Trophoblast cell (in vitro differentiated cells and primary cell): ENCODE measurements at regions not wholly inside any gene's neighbourhood (a gene's known extent, or its start where the extent isn't known, plus 50 kb on each side); places are given as distances from the start of the nearest gene placed in this dataset.
A peak's percentile ranks its signal among the peaks of the same experiment; 100 is the strongest.

Source experiments
- DNase-seq, 2 donors: peaks; one replicate each; pipeline ENCODE4 v3.0.0-alpha.2; 2016
- H2AFZ ChIP-seq: 2 replicates; pipeline ENCODE4 v1.6.1; 2013; ENCODE audit warnings: low read length, moderate library complexity, mild to moderate bottlenecking; ENCODE audit not compliant: insufficient read depth, poor library complexity
- H2AK5ac ChIP-seq: 2 replicates; pipeline ENCODE4 v1.6.1; 2013; ENCODE audit warnings: mild to moderate bottlenecking, low read length
- H2BK120ac ChIP-seq: 2 replicates; pipeline ENCODE4 v1.6.1; 2013; ENCODE audit warnings: low read length, mild to moderate bottlenecking, moderate library complexity; ENCODE audit not compliant: insufficient read depth, poor library complexity
- H2BK12ac ChIP-seq: 2 replicates; pipeline ENCODE4 v1.6.1; 2013; ENCODE audit warnings: mild to moderate bottlenecking, low read length, moderate library complexity
- H2BK5ac ChIP-seq: 2 replicates; pipeline ENCODE4 v1.6.1; 2013; ENCODE audit warnings: low read length, low read depth, moderate library complexity, mild to moderate bottlenecking; ENCODE audit not compliant: poor library complexity
- H3K14ac ChIP-seq: 2 replicates; pipeline ENCODE4 v1.6.1; 2013; ENCODE audit warnings: mild to moderate bottlenecking, low read length
- H3K18ac ChIP-seq: 2 replicates; pipeline ENCODE4 v1.6.1; 2013; ENCODE audit warnings: mild to moderate bottlenecking, low read length
- H3K23ac ChIP-seq: 2 replicates; pipeline ENCODE4 v1.6.1; 2013; ENCODE audit warnings: low read length
- H3K27ac ChIP-seq: 2 replicates; pipeline ENCODE4 v1.5.1; 2013; ENCODE audit warnings: low read depth, mild to moderate bottlenecking, inconsistent platforms, low read length, moderate library complexity
- H3K27me3 ChIP-seq: 2 replicates; pipeline ENCODE4 v1.6.1; 2013; ENCODE audit warnings: inconsistent platforms, mild to moderate bottlenecking, low read length, moderate library complexity; ENCODE audit not compliant: insufficient read depth
- H3K36me3 ChIP-seq, 2 experiments: 1 replicate in 1 of 2; 2 replicates in 1 of 2; pipeline ENCODE4 v1.6.1; 2013; ENCODE audit warnings: low read length in 2 of 2, mild to moderate bottlenecking in 2 of 2, moderate library complexity in 1 of 2; ENCODE audit not compliant: insufficient read depth in 2 of 2, control insufficient read depth in 1 of 2
- H3K4ac ChIP-seq: 2 replicates; pipeline ENCODE4 v1.6.1; 2013; ENCODE audit warnings: low read depth, mild to moderate bottlenecking, low read length, moderate library complexity
- H3K4me1 ChIP-seq, 2 experiments: 1 replicate in 1 of 2; 2 replicates in 1 of 2; pipeline ENCODE4 v1.6.1; 2013; ENCODE audit warnings: low read length in 2 of 2, mild to moderate bottlenecking in 2 of 2, moderate library complexity in 1 of 2; ENCODE audit not compliant: insufficient read depth in 2 of 2, control insufficient read depth in 1 of 2
- H3K4me2 ChIP-seq: 2 replicates; pipeline ENCODE4 v1.6.1; 2013; ENCODE audit warnings: inconsistent platforms, mild to moderate bottlenecking, low read length, moderate library complexity
- H3K4me3 ChIP-seq: 2 replicates; pipeline ENCODE4 v1.5.1; 2013; ENCODE audit warnings: mild to moderate bottlenecking, low read depth, low read length, inconsistent platforms
- H3K79me1 ChIP-seq: one replicate; pipeline ENCODE4 v1.6.1; 2013; ENCODE audit warnings: low read length
- H3K79me2 ChIP-seq: 2 replicates; pipeline ENCODE4 v1.6.1; 2013; ENCODE audit warnings: low read length, mild to moderate bottlenecking; ENCODE audit not compliant: control insufficient read depth, insufficient read depth, poor library complexity
- H3K9ac ChIP-seq: 2 replicates; pipeline ENCODE4 v1.6.1; 2013; ENCODE audit warnings: mild to moderate bottlenecking, low read length
- H3K9me3 ChIP-seq: 2 replicates; pipeline ENCODE4 v1.6.1; 2013; ENCODE audit warnings: low read depth, mild to moderate bottlenecking, control low read depth, inconsistent platforms, low read length; ENCODE audit not compliant: insufficient read depth
- H4K12ac ChIP-seq: 2 replicates; pipeline ENCODE4 v1.6.1; 2013; ENCODE audit warnings: low read depth, mild to moderate bottlenecking, low read length, moderate library complexity
- H4K8ac ChIP-seq: 2 replicates; pipeline ENCODE4 v1.6.1; 2013; ENCODE audit warnings: low read depth, mild to moderate bottlenecking, low read length, moderate library complexity
- H4K91ac ChIP-seq: one replicate; pipeline ENCODE4 v1.6.1; 2013; ENCODE audit warnings: low read depth, mild to moderate bottlenecking, low read length, moderate library complexity
- WGBS: extraction: QIAGEN DNeasy Blood & Tissue Kit; methylation state at CpG from one replicate; pipeline ENCODE4 v1.1.7; 2013; ENCODE audit warnings: missing lambda C conversion rate; ENCODE audit not compliant: insufficient read length, insufficient coverage; ENCODE audit errors: extremely low coverage; 5-methylcytosine and 5-hydroxymethylcytosine counted together

DNA sequence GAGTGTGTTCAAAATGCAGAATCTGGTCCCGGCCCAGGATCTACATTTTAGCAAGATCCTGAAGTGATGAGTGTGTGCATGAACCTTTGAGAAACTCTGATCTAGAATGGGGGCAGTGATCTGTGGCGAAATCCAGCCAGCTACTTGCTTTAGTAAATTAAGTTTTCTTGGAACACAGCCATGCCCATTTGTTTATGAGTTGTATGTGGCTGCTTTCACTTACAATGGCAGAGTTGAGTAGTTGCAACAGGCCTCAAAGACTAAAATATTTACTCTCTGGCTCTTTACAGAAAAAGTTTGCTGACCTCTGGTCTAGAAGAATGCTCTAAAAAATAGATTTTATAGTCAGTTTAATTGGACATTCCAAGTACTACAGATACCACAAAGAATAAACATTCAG is 588.3 kb downstream of the BNC2 start:
- Histone ChIP-seq H3K9ac (no peak overlapping the region), H3K23ac (no peak overlapping the region), H2BK5ac (peak overlapping the region; percentile 11), H2AFZ (no peak overlapping the region), H3K18ac (peak overlapping the region; percentile 50), H3K27me3 (no peaks in the 10 kb centered on the region), H3K36me3 (no peaks in the 10 kb centered on the region), H3K27ac (no peak overlapping the region), H3K79me2 (no peaks in the 10 kb centered on the region), H2BK12ac (peak overlapping the region; percentile 79), H4K12ac (no peak overlapping the region), H2AK5ac (no peak overlapping the region), H3K9me3 (peaks cover 2% of the 10 kb centered on the region), H2BK120ac (peak overlapping the region; percentile 75), H4K91ac (peak overlapping the region; percentile 54), H3K4me1 (peaks cover 7 to 9% of the 10 kb centered on the region in 2 experiments), H3K4ac (no peak overlapping the region), H3K4me2 (no peak overlapping the region), H3K4me3 (no peak overlapping the region), H3K79me1 (peaks cover 3% of the 10 kb centered on the region), H3K14ac (peak overlapping the region; percentile 20), H4K8ac (no peak overlapping the region)
- WGBS: no CpG with 5 or more reads among the region's 2 CpGs
- no peak for DNase-seq

DNA sequence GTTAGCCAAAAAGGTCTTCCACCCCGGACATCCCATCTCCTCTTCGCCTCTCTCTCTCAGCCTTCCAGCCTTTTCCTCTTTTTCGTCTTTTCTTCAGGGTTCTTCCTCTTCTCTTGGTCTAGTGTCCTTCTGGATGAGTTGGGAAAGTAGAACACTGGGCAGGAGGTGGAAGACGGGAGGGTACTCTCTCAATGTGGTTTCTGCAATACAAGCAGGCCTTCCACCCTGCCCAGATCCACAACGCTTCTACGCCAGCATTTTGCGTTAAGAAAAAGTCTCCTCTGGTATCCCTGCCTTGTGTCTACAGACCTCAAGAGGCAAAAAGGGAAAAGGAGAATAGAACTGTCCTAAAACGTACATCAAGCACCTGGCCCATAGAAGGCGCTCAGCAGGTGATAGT is 587.8 kb downstream of the BNC2 start:
- DNase-seq: no peak
- no peak overlapping the region for H3K14ac ChIP-seq
- no peak overlapping the region for H3K18ac ChIP-seq
- no peak overlapping the region for H2BK120ac ChIP-seq
- no peak overlapping the region for H2AFZ ChIP-seq
- H2BK12ac ChIP-seq: no peak overlapping the region
- no peaks in the 10 kb centered on the region for H3K79me2 ChIP-seq
- no peak overlapping the region for H3K9ac ChIP-seq
- H2BK5ac ChIP-seq: no peak overlapping the region
- H3K4me2 ChIP-seq: no peak overlapping the region
- no peak overlapping the region for H2AK5ac ChIP-seq
- no peak overlapping the region for H4K8ac ChIP-seq
- H3K4me1 ChIP-seq: peaks cover 7 to 9% of the 10 kb centered on the region in 2 experiments
- no peak overlapping the region for H3K4me3 ChIP-seq
- H3K79me1 ChIP-seq: peaks cover 3% of the 10 kb centered on the region
- H4K12ac ChIP-seq: no peak overlapping the region
- H3K36me3 ChIP-seq: no peaks in the 10 kb centered on the region
- no peaks in the 10 kb centered on the region for H3K27me3 ChIP-seq
- peaks cover 2% of the 10 kb centered on the region for H3K9me3 ChIP-seq
- no peak overlapping the region for H3K23ac ChIP-seq
- H3K27ac ChIP-seq: no peak overlapping the region
- WGBS: no CpG with 5 or more reads among the region's 9 CpGs
- H3K4ac ChIP-seq: no peak overlapping the region
- H4K91ac ChIP-seq: no peak overlapping the region

GRCh38 chr9:16286160-16286559 is 584.3 kb downstream of the BNC2 start:
- Histone ChIP-seq H3K4me1 (peaks cover 7 to 9% of the 10 kb centered on the region in 2 experiments), H3K79me1 (peaks cover 3% of the 10 kb centered on the region), H3K79me2 (no peaks in the 10 kb centered on the region), H2AK5ac (no peak overlapping the region), H3K18ac (no peak overlapping the region), H3K4ac (no peak overlapping the region), H3K36me3 (no peaks in the 10 kb centered on the region), H3K27ac (no peak overlapping the region), H4K91ac (no peak overlapping the region), H2AFZ (no peak overlapping the region), H3K9ac (no peak overlapping the region), H2BK12ac (no peak overlapping the region), H2BK120ac (no peak overlapping the region), H4K12ac (no peak overlapping the region), H3K4me3 (no peak overlapping the region), H3K14ac (no peak overlapping the region), H3K27me3 (no peaks in the 10 kb centered on the region), H4K8ac (no peak overlapping the region), H3K23ac (no peak overlapping the region), H3K9me3 (peaks cover 2% of the 10 kb centered on the region), H3K4me2 (no peak overlapping the region), H2BK5ac (no peak overlapping the region)
- peak in 1 of 2 donors; percentile 8 for DNase-seq
- WGBS: no CpG with 5 or more reads among the region's 7 CpGs

DNA sequence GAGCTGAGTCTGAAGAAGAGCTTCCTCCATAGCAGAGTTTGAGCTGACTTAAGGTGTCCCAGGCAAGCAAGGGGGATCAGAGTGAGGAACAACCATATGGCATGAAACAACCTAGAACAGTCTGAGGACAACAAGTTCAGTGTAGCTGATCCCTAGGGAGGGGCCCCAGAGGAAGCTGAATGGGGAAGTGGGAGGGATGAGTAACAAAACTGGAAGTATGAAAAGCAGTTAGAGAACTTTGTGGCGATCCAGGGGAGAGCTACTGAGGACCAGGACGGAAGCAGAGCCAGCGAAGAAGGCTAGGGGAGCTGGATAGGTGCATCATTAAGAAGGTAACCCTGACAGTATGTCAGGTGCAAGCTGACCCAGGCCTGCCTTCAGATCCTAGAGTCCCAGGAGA is 580.8 kb downstream of the BNC2 start:
- Histone ChIP-seq H3K14ac (no peak overlapping the region), H3K79me1 (peaks cover 2% of the 10 kb centered on the region), H3K36me3 (no peaks in the 10 kb centered on the region), H4K91ac (no peak overlapping the region), H2AFZ (no peak overlapping the region), H3K4me2 (no peak overlapping the region), H3K27ac (no peak overlapping the region), H3K79me2 (no peaks in the 10 kb centered on the region), H3K18ac (no peak overlapping the region), H4K8ac (no peak overlapping the region), H3K9me3 (peaks cover 2% of the 10 kb centered on the region), H3K27me3 (no peaks in the 10 kb centered on the region), H3K4me3 (no peak overlapping the region), H3K4ac (no peak overlapping the region), H2AK5ac (no peak overlapping the region), H2BK120ac (no peak overlapping the region), H2BK12ac (peak overlapping the region; percentile 37), H3K9ac (no peak overlapping the region), H3K4me1 (peaks cover 2 to 7% of the 10 kb centered on the region in 2 experiments), H3K23ac (no peak overlapping the region), H4K12ac (no peak overlapping the region), H2BK5ac (no peak overlapping the region)
- peak in 1 of 2 donors; percentile 16 for DNase-seq
- no CpG with 5 or more reads among the region's 3 CpGs for WGBS
